ENCODE measurements at regions not wholly inside any gene's neighbourhood (a gene's known extent, or its start where the extent isn't known, plus 50 kb on each side); places are given as distances from the start of the nearest gene placed in this dataset.
"Not testable (repeated sequence)": the region's sequence is repeated elsewhere in the genome, so short reads cannot be mapped to it uniquely, and the experiment has no call there.

DNA sequence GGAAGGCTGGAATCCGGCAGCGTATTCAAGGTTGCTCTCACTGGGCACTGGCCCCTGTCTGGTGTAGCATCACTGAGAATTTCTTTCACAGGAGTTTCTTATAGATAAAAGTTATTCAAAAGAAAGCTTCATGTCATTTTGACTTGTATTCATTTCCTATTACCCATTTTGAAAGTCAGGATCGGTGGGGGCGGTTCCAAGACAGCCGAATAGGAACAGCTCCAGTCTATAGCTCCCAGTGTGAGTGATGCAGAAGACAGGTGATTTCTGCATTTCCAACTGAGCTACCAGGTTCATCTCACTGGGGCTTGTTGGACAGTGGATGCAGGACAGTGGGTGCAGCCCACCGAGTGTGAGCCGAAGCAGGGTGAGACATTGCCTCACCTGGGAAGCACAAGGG lies 51.5 kb upstream of the CDC42EP3 start:
- H3K4me3 Mint-ChIP-seq; H3K27me3 Mint-ChIP-seq (ENCODE audit: low read depth); H3K27ac Mint-ChIP-seq; H3K9me3 Mint-ChIP-seq; H3K4me1 Mint-ChIP-seq (ENCODE audit: low read depth); H3K36me3 Mint-ChIP-seq (ENCODE audit: low read depth): not testable (repeated sequence)

GRCh38 chr2:37730037-37730818 lies 58.8 kb upstream of the CDC42EP3 start:
- peaks cover 6% of the 10 kb centered on the region for H3K27me3 Mint-ChIP-seq (ENCODE audit: low read depth)
- no peak overlapping the region for H3K27ac Mint-ChIP-seq
- peaks cover 4% of the 10 kb centered on the region for H3K9me3 Mint-ChIP-seq
- no peaks in the 10 kb centered on the region for H3K36me3 Mint-ChIP-seq (ENCODE audit: low read depth)
- H3K4me1 Mint-ChIP-seq (ENCODE audit: low read depth) = peaks cover 1% of the 10 kb centered on the region
- no peak overlapping the region for H3K4me3 Mint-ChIP-seq

DNA sequence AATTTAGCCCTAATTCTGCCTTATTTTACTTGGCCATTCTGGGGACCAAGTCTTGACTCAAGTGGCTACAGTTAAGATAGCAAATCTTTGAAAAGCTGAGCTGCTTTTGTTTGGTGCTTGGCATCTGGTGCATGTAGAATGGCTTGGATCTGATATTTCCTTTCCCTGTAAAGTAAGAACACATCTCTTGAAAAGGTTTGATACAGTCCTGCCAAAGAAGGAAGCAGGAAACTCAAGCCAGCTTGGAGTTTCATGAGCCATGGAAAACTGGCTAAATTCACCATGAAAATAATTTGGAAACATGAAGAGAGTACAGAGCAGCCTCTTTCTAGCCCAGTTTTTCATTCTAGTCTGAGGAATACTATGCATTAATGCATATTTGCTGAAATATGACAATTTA lies 61.0 kb upstream of the CDC42EP3 start:
- H3K4me1 Mint-ChIP-seq (ENCODE audit: low read depth); H3K9me3 Mint-ChIP-seq; H3K36me3 Mint-ChIP-seq (ENCODE audit: low read depth); H3K27ac Mint-ChIP-seq; H3K27me3 Mint-ChIP-seq (ENCODE audit: low read depth); H3K4me3 Mint-ChIP-seq: not testable (repeated sequence)

DNA sequence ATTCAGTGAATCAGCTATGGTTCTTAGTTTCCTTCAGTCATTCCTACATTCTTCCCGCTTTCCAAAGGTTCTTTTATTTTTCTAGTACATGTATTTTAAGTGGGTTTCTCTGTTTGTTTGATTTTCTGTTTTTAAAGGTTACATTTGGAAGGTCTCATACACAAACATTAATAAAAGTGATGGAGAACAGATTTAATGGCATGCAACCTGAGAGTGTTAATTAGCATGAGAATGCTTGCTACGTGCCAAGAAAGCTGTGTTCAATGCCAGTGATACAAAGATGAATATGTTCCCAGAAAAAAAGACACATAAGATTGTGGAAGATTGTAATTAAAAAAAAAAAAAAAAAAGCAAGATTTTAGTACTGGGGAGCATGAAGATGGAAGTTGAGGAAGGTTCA lies 61.8 kb upstream of the CDC42EP3 start:
- Mint-ChIP-seq H3K36me3 (ENCODE audit: low read depth) (no peaks in the 10 kb centered on the region), H3K27me3 (ENCODE audit: low read depth) (peaks cover 6% of the 10 kb centered on the region), H3K4me1 (ENCODE audit: low read depth) (peaks cover 1% of the 10 kb centered on the region), H3K27ac (no peak overlapping the region), H3K4me3 (no peak overlapping the region), H3K9me3 (peaks cover 4% of the 10 kb centered on the region)

GRCh38 chr2:37733955-37734354 lies 62.5 kb upstream of the CDC42EP3 start:
- H3K4me3 Mint-ChIP-seq; H3K9me3 Mint-ChIP-seq; H3K27me3 Mint-ChIP-seq (ENCODE audit: low read depth); H3K4me1 Mint-ChIP-seq (ENCODE audit: low read depth); H3K27ac Mint-ChIP-seq; H3K36me3 Mint-ChIP-seq (ENCODE audit: low read depth): not testable (repeated sequence)

DNA sequence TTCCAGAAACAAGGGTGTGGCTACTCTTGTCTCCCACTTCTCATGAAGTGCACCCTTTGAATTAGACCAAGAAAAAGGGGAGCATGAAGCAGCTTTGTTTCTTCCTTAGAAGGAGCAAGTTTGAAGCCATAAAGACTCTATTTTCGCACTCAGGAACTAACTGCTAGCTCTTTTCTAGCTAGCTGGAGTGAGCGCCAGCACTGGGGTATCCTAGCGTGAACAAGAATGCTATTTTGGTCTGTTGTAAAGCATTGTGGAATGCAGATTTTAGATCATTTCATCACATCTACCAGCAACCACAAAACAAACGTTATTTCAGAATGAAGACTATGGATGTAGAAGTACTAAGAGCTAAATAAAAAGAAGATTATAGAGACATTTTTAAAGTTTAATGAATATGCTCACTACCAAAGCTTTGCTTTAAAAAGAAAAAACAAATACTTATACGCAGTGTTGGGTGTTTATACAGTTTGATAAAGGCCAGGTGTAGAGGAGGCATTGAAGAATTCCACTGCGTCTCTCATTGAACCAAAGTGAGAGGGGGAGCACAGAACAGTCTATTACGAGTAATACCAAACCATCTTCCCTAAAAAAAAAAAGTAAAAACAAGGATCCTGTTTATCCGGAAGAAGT lies 63.6 kb upstream of the CDC42EP3 start:
- H3K36me3 Mint-ChIP-seq (ENCODE audit: low read depth); H3K27ac Mint-ChIP-seq; H3K4me3 Mint-ChIP-seq; H3K27me3 Mint-ChIP-seq (ENCODE audit: low read depth); H3K9me3 Mint-ChIP-seq; H3K4me1 Mint-ChIP-seq (ENCODE audit: low read depth): not testable (repeated sequence)

- not testable (repeated sequence) for H3K4me1 Mint-ChIP-seq (ENCODE audit: low read depth); H3K27ac Mint-ChIP-seq; H3K27me3 Mint-ChIP-seq (ENCODE audit: low read depth); H3K36me3 Mint-ChIP-seq (ENCODE audit: low read depth); H3K9me3 Mint-ChIP-seq; H3K4me3 Mint-ChIP-seq
These were observed 64.1 kb upstream of the CDC42EP3 start for GRCh38 chr2:37735524-37735910.

DNA sequence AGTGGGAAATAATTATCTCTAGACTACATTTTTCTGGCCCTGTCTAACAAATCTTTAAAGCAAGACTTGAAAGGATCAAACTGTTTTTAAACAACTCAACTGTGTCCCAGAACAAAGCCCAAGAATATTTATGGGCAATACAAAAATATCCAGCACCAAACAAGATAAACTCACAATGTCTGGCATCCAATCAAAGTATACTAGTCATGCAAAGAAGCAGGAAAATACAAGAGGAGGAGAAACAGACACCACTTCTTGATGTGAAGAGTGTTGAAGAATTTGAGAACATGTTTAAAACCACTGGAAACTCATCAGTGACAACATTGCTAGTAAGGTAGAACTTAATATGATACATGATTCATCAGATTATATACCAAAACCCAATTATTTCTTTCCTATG lies 66.1 kb upstream of the CDC42EP3 start:
- H3K9me3 Mint-ChIP-seq = peaks cover 3% of the 10 kb centered on the region
- no peaks in the 10 kb centered on the region for H3K4me1 Mint-ChIP-seq (ENCODE audit: low read depth)
- H3K4me3 Mint-ChIP-seq = no peak overlapping the region
- no peaks in the 10 kb centered on the region for H3K36me3 Mint-ChIP-seq (ENCODE audit: low read depth)
- H3K27ac Mint-ChIP-seq = no peak overlapping the region
- no peaks in the 10 kb centered on the region for H3K27me3 Mint-ChIP-seq (ENCODE audit: low read depth)

DNA sequence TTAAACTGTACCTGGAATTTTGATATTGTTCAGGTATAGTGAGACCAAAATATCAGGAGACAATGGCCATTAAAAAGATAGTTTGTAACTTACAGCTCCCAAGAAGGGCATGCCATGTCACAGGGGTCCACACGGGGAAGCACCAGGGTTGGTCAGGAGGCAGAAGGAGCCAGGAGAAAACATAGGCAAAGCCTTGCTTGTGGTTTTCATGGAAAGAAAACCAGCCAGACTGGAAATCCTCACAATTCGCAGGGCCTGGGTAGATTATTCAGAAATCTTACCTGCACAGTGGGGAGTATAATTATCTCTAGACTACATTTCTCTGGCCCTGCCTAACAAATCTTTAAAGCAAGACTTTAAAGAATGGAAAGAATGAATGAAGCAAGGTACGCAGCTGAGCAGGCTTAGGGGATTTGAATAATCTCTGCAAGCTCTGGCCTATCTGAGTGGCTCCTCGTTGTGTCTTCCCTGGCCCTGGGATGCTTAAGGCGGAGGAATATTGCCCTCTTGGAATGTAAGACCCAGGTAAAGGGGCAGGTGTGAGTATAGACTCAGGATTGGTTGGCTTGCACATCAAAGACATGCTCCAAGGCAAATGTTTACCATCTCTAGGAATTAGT lies 66.9 kb upstream of the CDC42EP3 start:
- Mint-ChIP-seq H3K9me3 (peaks cover 3% of the 10 kb centered on the region), H3K27me3 (ENCODE audit: low read depth) (no peaks in the 10 kb centered on the region), H3K27ac (no peak overlapping the region), H3K4me3 (no peak overlapping the region), H3K36me3 (ENCODE audit: low read depth) (no peaks in the 10 kb centered on the region), H3K4me1 (ENCODE audit: low read depth) (no peaks in the 10 kb centered on the region)

DNA sequence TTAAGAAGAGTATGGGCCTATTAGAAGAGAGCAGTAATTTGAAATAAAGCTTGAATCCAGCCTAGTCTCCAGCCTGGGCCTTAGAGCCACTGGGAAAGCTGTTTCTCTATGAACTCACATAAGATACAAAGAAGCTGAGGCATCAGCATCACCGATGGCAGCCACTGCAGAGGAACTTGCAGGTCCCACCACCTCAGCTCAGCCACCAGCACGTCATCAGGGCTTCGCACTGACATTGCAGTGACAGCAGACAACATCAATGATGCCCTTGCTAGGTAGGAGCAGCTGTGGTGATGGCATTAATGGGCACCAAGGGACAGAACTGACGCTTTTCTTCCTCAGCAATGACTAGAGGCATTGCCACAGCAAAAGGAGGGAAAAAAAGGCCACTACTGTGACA lies 67.7 kb upstream of the CDC42EP3 start:
- no peaks in the 10 kb centered on the region for H3K27me3 Mint-ChIP-seq (ENCODE audit: low read depth)
- H3K4me3 Mint-ChIP-seq = no peak overlapping the region
- peaks cover 3% of the 10 kb centered on the region for H3K9me3 Mint-ChIP-seq
- H3K4me1 Mint-ChIP-seq (ENCODE audit: low read depth) = no peaks in the 10 kb centered on the region
- H3K36me3 Mint-ChIP-seq (ENCODE audit: low read depth) = no peaks in the 10 kb centered on the region
- no peak overlapping the region for H3K27ac Mint-ChIP-seq

GRCh38 chr2:37740164-37740739 lies 68.8 kb upstream of the CDC42EP3 start:
- Mint-ChIP-seq H3K4me3 (no peak overlapping the region), H3K36me3 (ENCODE audit: low read depth) (no peaks in the 10 kb centered on the region), H3K4me1 (ENCODE audit: low read depth) (no peaks in the 10 kb centered on the region), H3K27me3 (ENCODE audit: low read depth) (peaks cover 4% of the 10 kb centered on the region), H3K9me3 (peaks cover 3% of the 10 kb centered on the region), H3K27ac (no peak overlapping the region)

- no peaks in the 10 kb centered on the region for H3K4me1 Mint-ChIP-seq (ENCODE audit: low read depth)
- H3K4me3 Mint-ChIP-seq = no peak overlapping the region
- H3K36me3 Mint-ChIP-seq (ENCODE audit: low read depth) = no peaks in the 10 kb centered on the region
- H3K9me3 Mint-ChIP-seq = peaks cover 3% of the 10 kb centered on the region
- peaks cover 8% of the 10 kb centered on the region for H3K27me3 Mint-ChIP-seq (ENCODE audit: low read depth)
- H3K27ac Mint-ChIP-seq = no peak overlapping the region
These were observed 70.8 kb upstream of the CDC42EP3 start for GRCh38 chr2:37742286-37742685.

DNA sequence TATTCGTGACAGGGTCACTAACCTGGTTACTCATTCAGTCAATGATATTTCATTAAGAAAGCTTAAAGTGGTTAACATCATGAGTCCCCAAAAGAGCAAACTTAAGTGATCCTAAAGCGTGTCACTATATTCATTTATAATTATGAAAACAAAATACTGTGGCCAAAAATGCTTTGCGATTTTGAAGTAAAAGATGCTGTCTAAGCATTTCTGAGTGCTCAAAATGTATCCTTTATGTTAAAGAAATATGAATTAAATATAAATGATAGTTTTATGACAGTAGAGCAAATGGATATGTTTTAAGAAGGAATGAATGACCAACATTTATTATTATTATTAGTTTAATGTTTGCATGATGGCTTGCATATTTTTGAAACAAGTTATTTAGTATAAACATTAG lies 72.6 kb upstream of the CDC42EP3 start:
- Mint-ChIP-seq H3K36me3 (ENCODE audit: low read depth) (no peaks in the 10 kb centered on the region), H3K9me3 (no peaks in the 10 kb centered on the region), H3K4me3 (no peak overlapping the region), H3K4me1 (ENCODE audit: low read depth) (no peaks in the 10 kb centered on the region), H3K27me3 (ENCODE audit: low read depth) (peaks cover 8% of the 10 kb centered on the region), H3K27ac (no peak overlapping the region)

GRCh38 chr2:37744961-37745360 lies 73.5 kb upstream of the CDC42EP3 start:
- not testable (repeated sequence) for H3K9me3 Mint-ChIP-seq; H3K4me3 Mint-ChIP-seq; H3K4me1 Mint-ChIP-seq (ENCODE audit: low read depth); H3K36me3 Mint-ChIP-seq (ENCODE audit: low read depth); H3K27me3 Mint-ChIP-seq (ENCODE audit: low read depth); H3K27ac Mint-ChIP-seq

DNA sequence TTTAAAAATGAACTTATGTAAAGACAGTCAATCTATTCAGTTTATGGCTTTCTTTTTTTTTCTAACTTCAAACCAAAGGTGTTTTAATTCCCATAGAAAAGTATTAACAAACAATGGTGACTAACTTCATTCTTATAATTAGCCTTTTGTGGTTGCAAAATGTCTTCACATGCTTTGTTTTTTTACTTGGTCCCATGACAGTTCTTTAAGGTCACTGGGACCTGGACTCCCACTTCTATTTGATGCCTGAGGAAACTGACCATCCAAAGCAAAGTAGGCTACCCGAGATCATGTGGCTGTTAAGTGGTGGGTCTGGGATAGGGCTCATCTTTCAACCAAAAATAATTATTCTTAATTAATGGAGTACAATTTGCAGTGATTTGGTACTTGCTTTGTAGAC lies 74.6 kb upstream of the CDC42EP3 start:
- not testable (repeated sequence) for H3K9me3 Mint-ChIP-seq; H3K4me1 Mint-ChIP-seq (ENCODE audit: low read depth); H3K4me3 Mint-ChIP-seq; H3K36me3 Mint-ChIP-seq (ENCODE audit: low read depth); H3K27me3 Mint-ChIP-seq (ENCODE audit: low read depth); H3K27ac Mint-ChIP-seq

All from T-helper 1 cell treated with Interleukin-12 subunit alpha and Interleukin-12 subunit beta and Interleukin-4 antibody, amounts not matched to agents 30 μg/mL and 1 μg/mL, for 36 hours (primary cell).